GM06990 (cell line): ENCODE measurements at regions not wholly inside any gene's neighbourhood (a gene's known extent, or its start where the extent isn't known, plus 50 kb on each side); places are given as distances from the start of the nearest gene placed in this dataset.

Experiments
- DNase-seq: peaks from one replicate; pipeline ENCODE4 v3.0.0-alpha.2; 2011; ENCODE audit not compliant: insufficient read length; ENCODE audit errors: extremely low read depth
- H3K27me3 ChIP-seq: replicated peaks from 2 replicates; pipeline ENCODE4 v1.6.0; 2011; ENCODE audit warnings: low read length; ENCODE audit not compliant: control insufficient read depth, insufficient read depth
- H3K36me3 ChIP-seq: 2 replicates; pipeline ENCODE4 v1.5.1; 2011; ENCODE audit warnings: low read length; ENCODE audit not compliant: control insufficient read depth, insufficient read depth
- H3K4me3 ChIP-seq: replicated peaks from 2 replicates; pipeline ENCODE4 v1.5.1; 2011; ENCODE audit warnings: low read depth, mild to moderate bottlenecking, control low read depth, low read length
- TF ChIP-seq, protein P1 (sequence below): IDR thresholded peaks from 2 replicates; pipeline ENCODE4 v1.5.1; 2011; ENCODE audit warnings: low read length, control low read depth, mild to moderate bottlenecking, inconsistent platforms; ENCODE audit not compliant: insufficient read depth, poor library complexity, severe bottlenecking

DNA sequence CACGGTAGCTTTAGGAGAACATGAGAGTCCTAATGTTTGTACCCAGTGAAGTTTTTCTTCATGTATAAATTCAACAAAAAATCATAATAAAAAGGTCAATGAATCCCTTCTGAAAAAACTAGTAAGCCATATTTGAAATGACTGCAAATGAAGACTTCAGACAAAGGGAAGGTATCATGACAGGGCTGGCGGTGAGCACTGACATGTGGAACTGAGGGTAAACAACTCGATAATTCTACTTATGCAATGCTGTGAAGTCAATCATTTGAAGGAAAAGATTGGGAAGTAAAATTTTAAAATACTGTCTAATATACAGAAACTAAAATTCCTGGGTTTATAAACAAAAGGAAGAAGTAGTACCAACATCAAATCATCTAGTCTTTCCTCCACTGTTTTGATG, 190.2 kb upstream of the COPS8 start:
- no peaks in the 10 kb centered on the region for H3K27me3 ChIP-seq
- DNase-seq, result no peak
- TF ChIP-seq, protein P1, sequence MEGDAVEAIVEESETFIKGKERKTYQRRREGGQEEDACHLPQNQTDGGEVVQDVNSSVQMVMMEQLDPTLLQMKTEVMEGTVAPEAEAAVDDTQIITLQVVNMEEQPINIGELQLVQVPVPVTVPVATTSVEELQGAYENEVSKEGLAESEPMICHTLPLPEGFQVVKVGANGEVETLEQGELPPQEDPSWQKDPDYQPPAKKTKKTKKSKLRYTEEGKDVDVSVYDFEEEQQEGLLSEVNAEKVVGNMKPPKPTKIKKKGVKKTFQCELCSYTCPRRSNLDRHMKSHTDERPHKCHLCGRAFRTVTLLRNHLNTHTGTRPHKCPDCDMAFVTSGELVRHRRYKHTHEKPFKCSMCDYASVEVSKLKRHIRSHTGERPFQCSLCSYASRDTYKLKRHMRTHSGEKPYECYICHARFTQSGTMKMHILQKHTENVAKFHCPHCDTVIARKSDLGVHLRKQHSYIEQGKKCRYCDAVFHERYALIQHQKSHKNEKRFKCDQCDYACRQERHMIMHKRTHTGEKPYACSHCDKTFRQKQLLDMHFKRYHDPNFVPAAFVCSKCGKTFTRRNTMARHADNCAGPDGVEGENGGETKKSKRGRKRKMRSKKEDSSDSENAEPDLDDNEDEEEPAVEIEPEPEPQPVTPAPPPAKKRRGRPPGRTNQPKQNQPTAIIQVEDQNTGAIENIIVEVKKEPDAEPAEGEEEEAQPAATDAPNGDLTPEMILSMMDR, result no peak
- no peaks in the 10 kb centered on the region for H3K36me3 ChIP-seq
- H3K4me3 ChIP-seq, result no peak overlapping the region

DNA sequence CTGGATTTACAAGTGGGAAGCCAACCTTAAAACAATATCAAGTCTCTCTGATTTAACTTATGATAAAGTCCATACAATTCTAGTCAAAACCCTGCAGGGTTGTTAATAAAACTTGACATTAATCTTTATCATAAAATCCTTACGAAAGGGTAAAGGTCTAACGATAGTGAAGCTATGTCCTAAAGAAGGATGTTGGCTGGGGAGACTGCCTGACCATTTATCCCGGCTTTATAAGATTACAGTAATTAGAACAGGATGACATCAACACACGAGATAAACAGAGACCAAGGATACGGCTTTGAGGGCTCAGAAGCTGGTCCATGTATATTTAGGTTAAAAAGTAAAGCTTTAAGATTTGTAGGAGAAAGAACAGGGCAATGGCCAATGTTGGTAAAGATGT, 189.0 kb upstream of the COPS8 start:
- Histone ChIP-seq H3K27me3 (no peaks in the 10 kb centered on the region), H3K4me3 (no peak overlapping the region), H3K36me3 (no peaks in the 10 kb centered on the region)
- DNase-seq, result no peak
- TF ChIP-seq, protein P1, result no peak

GRCh38 chr2:236899146-236899545, 186.5 kb upstream of the COPS8 start:
- Histone ChIP-seq H3K4me3 (no peak overlapping the region), H3K27me3 (peaks cover 1% of the 10 kb centered on the region; the same call in 1 of the 2 replicates), H3K36me3 (no peaks in the 10 kb centered on the region)
- TF ChIP-seq, protein P1, result no peak
- DNase-seq, result no peak

GRCh38 chr2:236899950-236900640, 185.6 kb upstream of the COPS8 start:
- TF ChIP-seq, protein P1, result no peak
- Histone ChIP-seq H3K27me3 (peaks cover 1% of the 10 kb centered on the region; the same call in 1 of the 2 replicates), H3K4me3 (no peak overlapping the region), H3K36me3 (no peaks in the 10 kb centered on the region)
- DNase-seq, result no peak

- peaks cover 1% of the 10 kb centered on the region; the same call in 1 of the 2 replicates for H3K27me3 ChIP-seq
These were observed 183.7 kb upstream of the COPS8 start for GRCh38 chr2:236901956-236902355.

More at GRCh38 chr2:236901956-236902355, 183.7 kb upstream of the COPS8 start:
- Histone ChIP-seq H3K4me3 (no peak overlapping the region), H3K36me3 (no peaks in the 10 kb centered on the region)
- no peak for DNase-seq
- TF ChIP-seq, protein P1, result no peak
